ENCODE measurements at regions not wholly inside any gene's neighbourhood (a gene's known extent, or its start where the extent isn't known, plus 50 kb on each side); places are given as distances from the start of the nearest gene placed in this dataset.

GRCh38 chr1:233791721-233792120 lies 112.8 kb upstream of the SLC35F3 start:
- no peak overlapping the region for H3K27ac ChIP-seq
- no peaks in the 10 kb centered on the region for H3K27me3 ChIP-seq
- H3K4me1 ChIP-seq, result no peaks in the 10 kb centered on the region
- no peaks in the 10 kb centered on the region for H3K9me3 ChIP-seq
- TF ChIP-seq POLR2A (IDR thresholded peaks at IDR 0.05) (no peak), CTCF (IDR thresholded peaks at IDR 0.05) (no peak)
- WGBS, 2 donors, result 87 to 89% methylated on average over 6 of the region's 6 CpGs
- no peak overlapping the region for H3K4me3 ChIP-seq (replicated peaks in 1 of 3)
- DNase-seq, result no peak
- intact Hi-C loops (cut with DNase I), result loop anchor here (5.0 kb wide), 2 partner anchors 274 to 349 kb away; no protein-coding TSS in a partner anchor
- H3K36me3 ChIP-seq, result no peaks in the 10 kb centered on the region

- 96 to 98% methylated on average over 2 of the region's 2 CpGs for WGBS, 2 donors
- no peaks in the 10 kb centered on the region for H3K4me1 ChIP-seq
- H3K27ac ChIP-seq, result no peak overlapping the region
- no peaks in the 10 kb centered on the region for H3K36me3 ChIP-seq
- no peaks in the 10 kb centered on the region for H3K9me3 ChIP-seq
- H3K4me3 ChIP-seq (replicated peaks in 1 of 3), result no peak overlapping the region
- intact Hi-C loops (cut with DNase I), result loop anchor here (5.0 kb wide), 2 partner anchors 278 to 353 kb away; no protein-coding TSS in a partner anchor
- DNase-seq, result no peak
- no peaks in the 10 kb centered on the region for H3K27me3 ChIP-seq
- TF ChIP-seq CTCF (IDR thresholded peaks at IDR 0.05), result no peak
- no peak for TF ChIP-seq POLR2A (IDR thresholded peaks at IDR 0.05)
These were observed 109.6 kb upstream of the SLC35F3 start for GRCh38 chr1:233794863-233795262.

GRCh38 chr1:233796146-233796783 lies 108.2 kb upstream of the SLC35F3 start:
- Histone ChIP-seq H3K36me3 (no peaks in the 10 kb centered on the region), H3K27me3 (no peaks in the 10 kb centered on the region), H3K9me3 (no peaks in the 10 kb centered on the region), H3K4me1 (no peaks in the 10 kb centered on the region), H3K27ac (no peak overlapping the region), H3K4me3 (replicated peaks in 1 of 3) (no peak overlapping the region)
- 67 to 72% methylated on average over 6 of the region's 6 CpGs for WGBS, 2 donors
- no peak for DNase-seq
- TF ChIP-seq POLR2A (IDR thresholded peaks at IDR 0.05), result no peak
- TF ChIP-seq CTCF (IDR thresholded peaks at IDR 0.05), result no peak
- intact Hi-C loops (cut with DNase I), result no loop called here

- Histone ChIP-seq H3K27me3 (no peaks in the 10 kb centered on the region), H3K4me1 (no peaks in the 10 kb centered on the region), H3K36me3 (no peaks in the 10 kb centered on the region), H3K4me3 (replicated peaks in 1 of 3) (no peak overlapping the region), H3K27ac (no peak overlapping the region), H3K9me3 (no peaks in the 10 kb centered on the region)
- DNase-seq, result no peak
- WGBS, 2 donors, result 80 to 82% methylated on average over 4 of the region's 4 CpGs
- TF ChIP-seq CTCF (IDR thresholded peaks at IDR 0.05) (no peak), POLR2A (IDR thresholded peaks at IDR 0.05) (no peak)
- intact Hi-C loops (cut with DNase I), result no loop called here
These were observed 101.9 kb upstream of the SLC35F3 start for GRCh38 chr1:233802611-233803010.

- TF ChIP-seq CTCF (IDR thresholded peaks at IDR 0.05), result no peak
- TF ChIP-seq POLR2A (IDR thresholded peaks at IDR 0.05), result no peak
- Histone ChIP-seq H3K4me1 (no peaks in the 10 kb centered on the region), H3K27me3 (no peaks in the 10 kb centered on the region), H3K27ac (no peak overlapping the region), H3K9me3 (no peaks in the 10 kb centered on the region), H3K4me3 (replicated peaks in 1 of 3) (no peak overlapping the region), H3K36me3 (no peaks in the 10 kb centered on the region)
- no peak for DNase-seq
- WGBS, 2 donors, result 88 to 95% methylated on average over 2 of the region's 2 CpGs
- intact Hi-C loops (cut with DNase I), result no loop called here
These were observed 98.7 kb upstream of the SLC35F3 start for GRCh38 chr1:233805786-233806185.
